GM11168 (cell line): ENCODE measurements at regions not wholly inside any gene's neighbourhood (a gene's known extent, or its start where the extent isn't known, plus 50 kb on each side); places are given as distances from the start of the nearest gene placed in this dataset.

ENCODE experiments used
- in situ Hi-C: fragments of 300-500 bp; cut with MboI; formaldehyde crosslinking; loops from one replicate; pipeline ENCODE4 v1.12.0; 2022; ENCODE audit warnings: low sequenced_read_pairs; ENCODE audit not compliant: unreplicated experiment

DNA sequence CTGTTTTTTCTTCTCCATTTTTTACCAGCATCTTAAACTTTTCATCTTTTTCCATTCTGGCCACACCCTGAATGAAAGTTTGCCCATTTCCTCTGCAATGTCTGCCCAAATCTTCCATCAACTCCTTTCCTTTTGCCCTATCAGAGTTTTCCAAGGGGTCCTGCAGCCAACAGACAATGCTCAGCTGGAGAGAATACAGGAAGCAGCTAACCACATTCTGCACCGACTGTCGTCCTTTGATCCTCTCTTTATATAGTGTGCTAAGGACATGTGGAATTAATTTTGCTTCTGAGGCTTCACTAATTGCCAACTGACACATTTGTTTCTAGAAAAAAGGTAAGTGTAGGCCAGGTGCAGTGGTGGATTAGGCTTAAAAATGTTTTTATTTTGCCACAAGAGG lies 50.5 kb upstream of the DLX2 start:
- in situ Hi-C loops, result no loop called here

GRCh38 chr2:172153757-172154156 lies 51.1 kb upstream of the DLX2 start:
- in situ Hi-C loops, result no loop called here

DNA sequence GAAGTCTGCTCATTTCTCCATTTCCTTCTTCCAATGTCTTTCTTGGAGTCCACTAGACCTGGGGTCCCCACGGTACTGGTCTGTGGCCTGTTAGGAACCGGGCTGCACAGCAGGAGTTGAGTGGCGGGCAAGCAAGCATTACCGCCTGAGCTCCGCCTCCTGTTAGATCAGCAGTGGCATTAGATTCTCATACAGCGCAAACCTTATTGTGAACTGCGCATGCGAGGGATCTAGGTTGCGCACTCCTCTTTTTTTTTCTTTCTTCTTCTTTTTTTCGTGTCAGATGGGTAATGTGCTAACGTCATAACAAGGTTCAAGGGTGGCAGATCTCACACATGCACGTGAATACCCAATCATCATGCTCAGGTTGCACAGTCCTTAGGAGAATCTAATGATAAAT lies 53.1 kb upstream of the DLX2 start:
- in situ Hi-C loops, result no loop called here

- in situ Hi-C loops, result no loop called here
Observed at GRCh38 chr2:172160839-172161238, 58.1 kb upstream of the DLX2 start.

DNA sequence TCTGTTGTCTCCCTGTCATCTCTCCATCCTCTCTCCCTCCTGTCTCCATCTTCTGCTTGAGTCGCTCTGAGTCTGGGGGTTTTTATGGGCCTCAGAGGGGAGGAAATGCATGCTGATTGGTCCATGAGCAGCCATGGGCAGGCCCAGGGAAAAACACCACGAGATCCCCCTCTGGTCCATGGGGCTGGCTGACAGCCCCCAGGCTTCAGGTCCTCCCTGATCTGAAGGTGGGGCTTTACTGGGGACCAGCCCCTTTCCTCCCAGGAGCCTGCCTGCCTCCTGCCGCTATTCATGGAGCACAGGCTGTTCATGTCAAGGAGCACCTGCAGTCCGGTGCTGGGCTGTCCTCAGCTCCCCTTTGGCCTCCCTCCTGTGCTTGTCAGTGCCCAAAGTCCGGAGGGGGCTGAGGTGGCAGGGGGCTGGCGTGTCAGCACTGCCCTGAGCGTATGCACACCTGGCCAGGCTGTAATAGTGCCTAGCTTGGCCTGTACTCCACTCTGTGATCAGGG lies 59.6 kb upstream of the DLX2 start:
- in situ Hi-C loops, result no loop called here

GRCh38 chr2:172162739-172163336 lies 60.1 kb upstream of the DLX2 start:
- in situ Hi-C loops, result no loop called here

- in situ Hi-C loops, result no loop called here
Observed at GRCh38 chr2:172168917-172169346, 66.2 kb upstream of the DLX2 start.

GRCh38 chr2:172169611-172170010 lies 66.9 kb upstream of the DLX2 start:
- in situ Hi-C loops, result loop anchor here (10.0 kb wide), 1 partner anchor 295 kb away; no protein-coding TSS in a partner anchor

GRCh38 chr2:172172513-172173173 lies 69.9 kb upstream of the DLX2 start:
- in situ Hi-C loops, result loop anchor here (10.0 kb wide), 1 partner anchor 292 kb away; no protein-coding TSS in a partner anchor

GRCh38 chr2:172173174-172173706 lies 70.5 kb upstream of the DLX2 start:
- in situ Hi-C loops, result loop anchor here (10.0 kb wide), 1 partner anchor 292 kb away; no protein-coding TSS in a partner anchor

GRCh38 chr2:172177581-172177980 lies 74.9 kb upstream of the DLX2 start:
- in situ Hi-C loops, result loop anchor here (10.0 kb wide), 1 partner anchor 287 kb away; no protein-coding TSS in a partner anchor

GRCh38 chr2:172177996-172178395 lies 75.3 kb upstream of the DLX2 start:
- in situ Hi-C loops, result loop anchor here (10.0 kb wide), 1 partner anchor 287 kb away; no protein-coding TSS in a partner anchor

DNA sequence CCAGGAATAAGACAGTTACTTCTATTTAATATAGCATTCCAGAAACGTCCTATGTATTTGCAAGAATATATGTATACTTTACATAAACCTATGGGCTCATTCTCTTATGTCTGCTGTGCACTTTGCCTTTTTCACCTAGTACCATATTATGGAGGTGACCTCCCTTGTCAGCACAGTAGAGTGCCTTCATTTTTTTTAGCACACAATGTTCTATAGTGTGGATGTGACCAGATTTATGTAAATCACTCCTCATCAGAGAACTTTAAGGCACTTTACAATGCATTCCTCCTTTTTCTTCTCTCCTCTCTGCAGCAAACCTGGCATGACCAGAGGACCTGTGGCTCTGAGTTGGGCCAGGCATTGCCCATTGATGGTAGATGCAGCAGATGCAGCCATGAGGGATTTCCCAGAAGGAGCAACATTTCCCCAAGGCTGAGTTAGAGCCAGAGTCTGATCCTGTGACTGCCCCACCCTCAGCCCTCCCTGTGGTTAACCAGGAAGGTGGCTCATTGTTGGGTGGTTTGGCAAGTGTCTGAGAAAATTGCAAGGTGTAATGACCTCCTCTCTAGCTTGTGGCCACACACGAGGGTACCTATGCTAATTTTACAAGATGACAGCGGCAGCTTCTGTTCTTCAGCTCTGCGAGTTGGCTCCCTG lies 76.5 kb upstream of the DLX2 start:
- in situ Hi-C loops, result loop anchor here (10.0 kb wide), 1 partner anchor 286 kb away; no protein-coding TSS in a partner anchor

DNA sequence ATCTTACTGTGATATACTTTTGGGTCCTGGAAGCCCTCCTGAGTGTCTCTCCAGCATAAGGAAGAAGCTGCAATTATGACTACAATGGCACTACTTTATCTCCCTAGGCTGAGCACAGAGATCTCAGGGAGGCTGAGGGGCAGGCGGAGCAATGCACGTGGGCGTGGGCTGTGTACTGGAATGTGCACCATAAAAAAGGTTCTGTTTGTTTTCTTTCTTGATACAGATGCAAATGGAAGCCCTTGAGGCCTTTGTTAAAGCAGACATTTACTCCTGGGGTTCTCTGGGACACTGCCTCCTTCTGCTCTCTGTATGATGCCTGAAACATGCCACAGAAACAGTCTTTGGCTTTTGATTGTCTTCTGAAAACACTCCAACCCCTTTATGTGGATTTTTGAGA lies 79.1 kb upstream of the DLX2 start:
- in situ Hi-C loops, result no loop called here

DNA sequence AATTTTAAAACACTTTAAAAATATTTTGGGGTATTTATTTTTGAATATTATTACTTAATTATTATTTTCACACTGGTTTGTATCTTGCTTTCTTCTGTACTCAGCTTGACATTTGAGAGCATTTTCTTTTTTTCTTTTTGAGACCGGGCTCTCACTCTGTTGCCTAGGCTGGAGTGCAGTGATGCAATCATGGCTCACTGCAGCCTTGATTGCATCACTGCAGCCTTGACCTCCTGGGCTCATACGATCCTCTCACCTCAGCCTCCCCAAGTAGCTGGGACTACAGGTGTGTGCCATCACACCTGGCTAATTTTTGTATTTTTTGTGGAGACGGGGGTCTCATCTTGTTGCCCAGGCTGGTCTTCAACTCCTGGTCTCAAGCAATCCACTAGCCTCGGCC lies 79.9 kb upstream of the DLX2 start:
- in situ Hi-C loops, result no loop called here

DNA sequence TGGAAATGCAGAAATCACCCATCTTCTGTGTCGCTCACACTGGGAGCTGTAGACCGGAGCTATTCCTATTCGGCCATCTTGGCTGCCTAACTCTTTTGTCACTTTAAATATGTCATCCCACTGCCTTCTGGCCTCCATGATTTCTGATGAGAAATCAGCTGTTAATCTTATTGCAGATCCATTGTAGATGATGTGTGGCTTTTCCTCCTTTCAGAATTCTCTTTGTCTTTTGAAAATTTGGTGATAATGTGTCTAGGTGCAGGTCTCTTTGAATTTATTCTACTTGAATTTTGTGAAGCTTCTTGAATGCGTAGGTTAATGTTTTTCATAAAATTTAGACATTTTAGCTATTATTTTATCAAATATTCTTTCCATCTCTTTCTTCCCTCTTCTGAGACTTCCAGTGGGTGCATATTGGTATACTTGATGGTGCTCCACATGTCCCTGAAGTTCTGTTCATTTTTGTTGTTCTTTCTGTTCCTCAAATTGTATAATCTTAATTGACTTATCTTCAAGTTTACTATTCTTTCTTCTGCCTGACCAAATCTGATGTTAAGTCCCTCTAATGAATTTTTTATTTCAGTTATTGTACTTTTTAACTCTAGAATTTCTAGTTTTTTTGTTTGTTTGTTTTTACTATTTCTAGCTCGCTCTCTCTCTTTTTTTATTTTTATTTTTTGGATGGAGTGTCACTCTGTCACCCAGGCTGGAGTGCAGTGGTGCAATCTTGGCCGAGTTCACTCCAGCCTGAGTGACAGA lies 90.8 kb upstream of the DLX2 start:
- in situ Hi-C loops, result no loop called here

GRCh38 chr2:172195836-172196376 lies 93.2 kb upstream of the DLX2 start:
- in situ Hi-C loops, result no loop called here

- in situ Hi-C loops, result no loop called here
Observed at GRCh38 chr2:172196768-172197431, 94.2 kb upstream of the DLX2 start.

DNA sequence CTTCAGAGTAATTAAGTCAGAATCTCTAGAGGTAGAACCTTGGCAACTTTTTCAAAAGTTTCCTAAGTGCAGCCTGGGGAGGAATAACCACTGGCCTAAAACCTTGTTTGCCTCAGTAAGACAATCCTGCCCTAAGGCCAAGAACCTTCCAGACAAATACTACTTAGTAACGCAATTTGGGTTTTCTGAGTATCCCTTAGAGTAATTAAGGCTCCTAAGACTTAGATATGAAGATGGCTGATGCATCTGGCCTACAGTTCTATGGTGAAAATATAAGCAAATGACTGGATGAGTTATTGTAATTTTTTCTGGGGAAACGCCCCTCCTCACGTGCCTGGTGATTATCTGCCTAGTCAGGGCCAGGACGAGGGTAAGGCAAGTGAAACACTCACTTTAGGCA lies 95.7 kb upstream of the DLX2 start:
- in situ Hi-C loops, result no loop called here
